ENCODE measurements at regions not wholly inside any gene's neighbourhood (a gene's known extent, or its start where the extent isn't known, plus 50 kb on each side); places are given as distances from the start of the nearest gene placed in this dataset.

DNA sequence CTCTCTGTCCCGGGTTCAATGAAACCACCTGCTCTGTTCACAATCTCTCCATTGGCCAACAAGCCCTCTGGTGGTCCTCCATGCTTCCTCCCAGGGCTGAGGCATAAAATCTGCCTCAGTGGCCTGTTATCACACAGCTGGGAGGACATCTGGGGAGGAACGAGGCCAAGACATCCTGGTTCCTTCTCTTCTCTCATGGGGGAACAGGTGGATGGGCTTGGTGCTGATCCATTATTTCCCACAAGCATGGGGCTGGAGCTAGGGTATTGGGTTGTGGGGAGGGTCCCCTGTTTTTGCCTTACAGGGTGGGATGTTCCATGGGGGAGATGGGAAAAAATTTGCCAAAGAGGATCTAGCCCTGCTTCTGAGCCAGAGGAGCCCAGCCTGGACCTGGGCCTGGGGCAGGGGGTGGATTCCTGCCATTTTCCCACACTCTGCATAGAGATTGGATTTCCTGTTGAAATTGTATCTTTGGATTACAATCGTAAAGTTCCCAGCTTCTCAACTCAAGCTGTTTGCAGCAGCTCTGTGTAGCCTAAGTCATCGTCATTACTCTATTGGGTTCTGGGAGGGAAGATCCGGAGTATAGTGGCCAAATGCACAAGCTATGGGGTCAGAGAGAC, 124.7 kb downstream of the NAV1 start:
- TF ChIP-seq, protein P1, sequence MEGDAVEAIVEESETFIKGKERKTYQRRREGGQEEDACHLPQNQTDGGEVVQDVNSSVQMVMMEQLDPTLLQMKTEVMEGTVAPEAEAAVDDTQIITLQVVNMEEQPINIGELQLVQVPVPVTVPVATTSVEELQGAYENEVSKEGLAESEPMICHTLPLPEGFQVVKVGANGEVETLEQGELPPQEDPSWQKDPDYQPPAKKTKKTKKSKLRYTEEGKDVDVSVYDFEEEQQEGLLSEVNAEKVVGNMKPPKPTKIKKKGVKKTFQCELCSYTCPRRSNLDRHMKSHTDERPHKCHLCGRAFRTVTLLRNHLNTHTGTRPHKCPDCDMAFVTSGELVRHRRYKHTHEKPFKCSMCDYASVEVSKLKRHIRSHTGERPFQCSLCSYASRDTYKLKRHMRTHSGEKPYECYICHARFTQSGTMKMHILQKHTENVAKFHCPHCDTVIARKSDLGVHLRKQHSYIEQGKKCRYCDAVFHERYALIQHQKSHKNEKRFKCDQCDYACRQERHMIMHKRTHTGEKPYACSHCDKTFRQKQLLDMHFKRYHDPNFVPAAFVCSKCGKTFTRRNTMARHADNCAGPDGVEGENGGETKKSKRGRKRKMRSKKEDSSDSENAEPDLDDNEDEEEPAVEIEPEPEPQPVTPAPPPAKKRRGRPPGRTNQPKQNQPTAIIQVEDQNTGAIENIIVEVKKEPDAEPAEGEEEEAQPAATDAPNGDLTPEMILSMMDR (IDR thresholded peaks at IDR 0.05; ENCODE audit: low read depth, low read length): no peak
- TF ChIP-seq POLR2A (IDR thresholded peaks at IDR 0.05; ENCODE audit: extremely low read depth, insufficient read length): no peak
- TF ChIP-seq, protein P2, sequence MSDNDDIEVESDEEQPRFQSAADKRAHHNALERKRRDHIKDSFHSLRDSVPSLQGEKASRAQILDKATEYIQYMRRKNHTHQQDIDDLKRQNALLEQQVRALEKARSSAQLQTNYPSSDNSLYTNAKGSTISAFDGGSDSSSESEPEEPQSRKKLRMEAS (IDR thresholded peaks at IDR 0.05; ENCODE audit: low read depth, low read length): no peak
- no peak for TF ChIP-seq MYC (IDR thresholded peaks at IDR 0.05; ENCODE audit: low read depth, low read length)
- H3K4me3 ChIP-seq (ENCODE audit: low read depth, low read length): no peak overlapping the region
- no peak for DNase-seq (ENCODE audit: low read depth)

DNA sequence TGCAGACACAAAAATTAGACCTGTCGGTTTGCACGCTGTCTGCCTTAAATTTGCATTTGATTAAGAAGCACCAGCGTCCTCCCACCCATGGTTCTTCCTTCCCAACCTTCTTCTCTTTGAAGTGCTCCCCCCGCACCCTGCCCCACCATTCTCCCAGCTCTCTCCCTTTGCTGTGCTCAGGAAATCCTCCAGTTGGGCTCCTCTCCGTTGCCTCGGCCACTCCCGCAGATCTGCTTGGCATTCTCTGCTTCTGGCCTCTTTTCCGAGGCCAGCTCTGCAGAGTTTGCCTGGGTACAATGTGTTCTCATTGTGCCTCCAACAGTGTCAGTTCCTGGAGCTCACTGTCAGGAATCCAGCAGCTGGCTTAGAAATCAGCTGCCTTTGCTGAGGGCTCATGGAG, 126.1 kb downstream of the NAV1 start:
- H3K4me3 ChIP-seq (ENCODE audit: low read depth, low read length): no peak overlapping the region
- TF ChIP-seq, protein P2 (IDR thresholded peaks at IDR 0.05; ENCODE audit: low read depth, low read length): no peak
- TF ChIP-seq POLR2A (IDR thresholded peaks at IDR 0.05; ENCODE audit: extremely low read depth, insufficient read length) (no peak), MYC (IDR thresholded peaks at IDR 0.05; ENCODE audit: low read depth, low read length) (no peak)
- TF ChIP-seq, protein P1 (IDR thresholded peaks at IDR 0.05; ENCODE audit: low read depth, low read length): no peak
- no peak for DNase-seq (ENCODE audit: low read depth)

DNA sequence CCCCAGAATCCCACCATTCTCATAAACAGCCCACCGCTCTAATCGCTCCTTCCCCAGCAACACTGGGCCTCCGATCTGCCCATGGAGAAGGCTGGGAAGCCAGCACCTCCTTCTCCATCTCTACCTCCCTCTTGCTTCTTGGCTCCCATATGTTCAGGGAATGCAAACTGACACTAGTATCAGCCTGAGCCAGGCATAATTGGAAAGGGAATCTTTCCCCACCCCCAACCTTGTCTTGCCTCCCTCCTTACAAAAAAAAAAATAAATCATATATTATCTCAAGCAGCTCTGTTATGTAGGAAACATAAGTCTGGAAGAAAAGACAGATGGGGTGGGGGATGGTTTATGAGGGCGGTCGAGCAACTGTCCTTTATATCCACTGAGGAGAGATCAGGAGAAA, 127.2 kb downstream of the NAV1 start:
- no peak for TF ChIP-seq POLR2A (IDR thresholded peaks at IDR 0.05; ENCODE audit: extremely low read depth, insufficient read length)
- TF ChIP-seq, protein P1 (IDR thresholded peaks at IDR 0.05; ENCODE audit: low read depth, low read length): no peak
- DNase-seq (ENCODE audit: low read depth): no peak
- no peak overlapping the region for H3K4me3 ChIP-seq (ENCODE audit: low read depth, low read length)

DNA sequence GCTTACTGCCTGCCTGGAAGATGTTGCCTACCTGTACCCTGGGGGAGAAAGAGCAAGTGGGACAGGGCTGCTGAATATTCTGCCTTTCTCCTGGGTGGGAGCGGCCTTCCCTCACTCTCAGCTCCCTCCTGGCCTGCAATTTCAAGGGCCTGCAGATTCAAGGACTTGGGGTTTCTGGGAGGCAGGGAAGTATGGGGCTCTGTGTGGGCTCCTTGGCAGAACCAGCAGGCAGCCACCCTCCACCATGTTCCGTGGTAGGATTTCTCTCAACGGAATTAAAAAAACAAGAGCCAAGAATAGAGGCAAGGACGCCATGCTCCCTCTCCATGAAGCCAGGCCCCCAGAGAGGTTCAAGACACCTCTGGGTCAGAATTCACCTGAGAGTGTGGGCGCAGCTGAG, 127.7 kb downstream of the NAV1 start:
- TF ChIP-seq POLR2A (IDR thresholded peaks at IDR 0.05; ENCODE audit: extremely low read depth, insufficient read length) (no peak), MYC (IDR thresholded peaks at IDR 0.05; ENCODE audit: low read depth, low read length) (no peak)
- TF ChIP-seq, protein P1 (IDR thresholded peaks at IDR 0.05; ENCODE audit: low read depth, low read length): no peak
- TF ChIP-seq, protein P2 (IDR thresholded peaks at IDR 0.05; ENCODE audit: low read depth, low read length): no peak
- DNase-seq (ENCODE audit: low read depth): no peak
- no peak overlapping the region for H3K4me3 ChIP-seq (ENCODE audit: low read depth, low read length)

DNA sequence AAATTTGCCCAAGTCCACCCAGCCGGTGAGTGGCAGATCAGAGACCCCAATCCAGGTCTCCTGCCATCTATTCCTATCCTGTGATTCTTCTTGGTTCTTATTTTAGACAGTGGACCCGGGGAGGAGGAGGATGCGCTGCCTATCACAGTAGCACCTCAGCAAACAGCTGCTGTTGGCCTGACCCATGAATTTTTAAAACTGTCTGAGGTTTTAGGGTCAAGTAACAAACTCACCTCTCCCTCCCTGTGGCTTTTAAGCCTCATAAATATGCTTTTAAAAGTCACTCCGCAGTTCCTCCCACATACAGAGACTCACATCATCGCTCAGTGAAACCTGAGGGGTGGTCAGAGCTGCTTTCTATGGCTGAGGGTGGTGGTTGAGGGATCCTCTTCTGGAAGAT, 128.6 kb downstream of the NAV1 start:
- TF ChIP-seq, protein P2 (IDR thresholded peaks at IDR 0.05; ENCODE audit: low read depth, low read length): no peak
- TF ChIP-seq, protein P1 (IDR thresholded peaks at IDR 0.05; ENCODE audit: low read depth, low read length): no peak
- no peak for TF ChIP-seq POLR2A (IDR thresholded peaks at IDR 0.05; ENCODE audit: extremely low read depth, insufficient read length)
- no peak for TF ChIP-seq MYC (IDR thresholded peaks at IDR 0.05; ENCODE audit: low read depth, low read length)
- DNase-seq (ENCODE audit: low read depth): peak; percentile 8
- no peak overlapping the region for H3K4me3 ChIP-seq (ENCODE audit: low read depth, low read length)

DNA sequence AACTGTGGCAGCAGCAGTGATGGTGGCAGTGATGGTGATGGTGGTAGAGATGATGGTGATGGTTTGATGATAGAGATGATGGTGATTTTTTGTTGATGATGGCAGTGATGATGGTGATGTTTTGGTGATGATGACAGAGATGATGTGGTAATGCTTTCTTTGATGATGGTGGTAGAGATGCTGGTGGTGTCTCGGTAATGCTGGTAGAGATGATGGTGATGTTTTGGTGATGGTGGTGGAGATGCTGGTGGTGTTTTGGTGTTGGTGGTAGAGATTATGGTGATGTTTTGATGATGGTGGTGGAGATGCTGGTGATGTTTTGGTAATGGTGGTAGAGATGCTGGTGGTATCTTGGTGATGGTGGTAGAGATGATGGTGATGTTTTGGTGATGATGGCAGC, 131.6 kb downstream of the NAV1 start:
- no peak for DNase-seq (ENCODE audit: low read depth)
- TF ChIP-seq POLR2A (IDR thresholded peaks at IDR 0.05; ENCODE audit: extremely low read depth, insufficient read length) (no peak), MYC (IDR thresholded peaks at IDR 0.05; ENCODE audit: low read depth, low read length) (no peak)
- TF ChIP-seq, protein P2 (IDR thresholded peaks at IDR 0.05; ENCODE audit: low read depth, low read length): no peak
- TF ChIP-seq, protein P1 (IDR thresholded peaks at IDR 0.05; ENCODE audit: low read depth, low read length): no peak
- H3K4me3 ChIP-seq (ENCODE audit: low read depth, low read length): no peak overlapping the region

All from NB4 (cell line).